ENCODE measurements at regions not wholly inside any gene's neighbourhood (a gene's known extent, or its start where the extent isn't known, plus 50 kb on each side); places are given as distances from the start of the nearest gene placed in this dataset.

DNA sequence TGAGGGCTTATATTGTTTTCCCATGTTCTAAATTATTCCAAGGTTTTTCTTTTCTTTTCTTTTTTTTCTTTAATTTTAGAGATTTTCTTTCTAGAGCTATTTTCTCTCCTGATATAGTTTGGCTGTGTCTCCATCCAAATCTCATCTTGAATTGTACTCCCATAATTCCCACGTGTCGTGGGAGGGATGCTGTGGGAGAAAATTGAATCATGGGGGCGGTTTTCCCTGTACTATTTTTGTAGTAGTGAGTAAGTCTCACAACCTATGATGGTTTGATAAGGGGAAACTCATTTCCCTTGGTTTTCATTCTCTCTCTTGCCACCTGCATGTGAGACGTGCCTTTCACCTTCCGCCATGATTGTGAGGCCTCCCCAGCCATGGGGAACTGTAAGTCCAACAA is 1906.4 kb upstream of the PRR20A start:
- no peaks in the 10 kb centered on the region for H3K27me3 Mint-ChIP-seq (ENCODE audit: low read depth, poor library complexity)
- no peaks in the 10 kb centered on the region for H3K36me3 Mint-ChIP-seq (ENCODE audit: low read depth)
- H3K27ac Mint-ChIP-seq: no peak overlapping the region
- DNase-seq: no peak
- H3K9me3 Mint-ChIP-seq: no peaks in the 10 kb centered on the region
- H3K4me1 Mint-ChIP-seq: no peaks in the 10 kb centered on the region
- TF ChIP-seq, protein P1, sequence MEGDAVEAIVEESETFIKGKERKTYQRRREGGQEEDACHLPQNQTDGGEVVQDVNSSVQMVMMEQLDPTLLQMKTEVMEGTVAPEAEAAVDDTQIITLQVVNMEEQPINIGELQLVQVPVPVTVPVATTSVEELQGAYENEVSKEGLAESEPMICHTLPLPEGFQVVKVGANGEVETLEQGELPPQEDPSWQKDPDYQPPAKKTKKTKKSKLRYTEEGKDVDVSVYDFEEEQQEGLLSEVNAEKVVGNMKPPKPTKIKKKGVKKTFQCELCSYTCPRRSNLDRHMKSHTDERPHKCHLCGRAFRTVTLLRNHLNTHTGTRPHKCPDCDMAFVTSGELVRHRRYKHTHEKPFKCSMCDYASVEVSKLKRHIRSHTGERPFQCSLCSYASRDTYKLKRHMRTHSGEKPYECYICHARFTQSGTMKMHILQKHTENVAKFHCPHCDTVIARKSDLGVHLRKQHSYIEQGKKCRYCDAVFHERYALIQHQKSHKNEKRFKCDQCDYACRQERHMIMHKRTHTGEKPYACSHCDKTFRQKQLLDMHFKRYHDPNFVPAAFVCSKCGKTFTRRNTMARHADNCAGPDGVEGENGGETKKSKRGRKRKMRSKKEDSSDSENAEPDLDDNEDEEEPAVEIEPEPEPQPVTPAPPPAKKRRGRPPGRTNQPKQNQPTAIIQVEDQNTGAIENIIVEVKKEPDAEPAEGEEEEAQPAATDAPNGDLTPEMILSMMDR (IDR thresholded peaks at IDR 0.05): no peak
- no peak overlapping the region for H3K4me3 Mint-ChIP-seq

DNA sequence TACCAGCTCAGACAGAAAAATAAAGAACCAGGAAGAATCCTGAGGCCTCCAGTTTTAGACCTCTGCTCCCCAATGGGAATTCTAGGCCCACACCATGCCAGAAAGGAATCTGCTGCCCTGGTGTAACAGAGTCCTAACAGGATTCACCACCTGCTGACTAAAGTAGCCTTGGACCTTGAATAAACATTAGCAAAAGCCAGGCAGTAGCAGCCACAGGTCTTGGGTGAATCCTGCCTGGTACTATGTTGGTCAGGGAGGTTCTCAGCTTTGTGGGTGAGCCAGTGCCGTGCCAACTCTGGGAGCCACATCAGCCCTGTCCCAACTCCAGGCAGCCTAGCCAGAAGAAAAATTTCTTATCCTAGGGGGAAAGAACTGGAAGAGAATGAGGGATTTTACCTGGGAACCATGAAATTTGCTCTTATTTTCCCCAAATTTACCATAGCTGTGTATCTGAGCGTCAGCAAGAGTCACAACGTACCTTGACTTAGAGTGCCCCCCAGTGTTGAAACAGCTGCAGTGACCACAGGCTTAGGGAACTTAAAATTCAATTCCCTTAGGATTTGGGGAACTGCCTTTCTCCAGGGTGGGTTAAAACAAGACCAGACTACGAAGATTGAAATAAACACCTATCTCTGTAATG is 1895.6 kb upstream of the PRR20A start:
- H3K27me3 Mint-ChIP-seq (ENCODE audit: low read depth, poor library complexity): no peaks in the 10 kb centered on the region
- no peak overlapping the region for H3K4me3 Mint-ChIP-seq
- TF ChIP-seq, protein P1 (IDR thresholded peaks at IDR 0.05): peak; percentile 35
- H3K4me1 Mint-ChIP-seq: peaks cover 5% of the 10 kb centered on the region
- DNase-seq: peak; percentile 14
- H3K9me3 Mint-ChIP-seq: peaks cover 34% of the 10 kb centered on the region
- no peak overlapping the region for H3K27ac Mint-ChIP-seq
- H3K36me3 Mint-ChIP-seq (ENCODE audit: low read depth): peaks cover 16% of the 10 kb centered on the region

DNA sequence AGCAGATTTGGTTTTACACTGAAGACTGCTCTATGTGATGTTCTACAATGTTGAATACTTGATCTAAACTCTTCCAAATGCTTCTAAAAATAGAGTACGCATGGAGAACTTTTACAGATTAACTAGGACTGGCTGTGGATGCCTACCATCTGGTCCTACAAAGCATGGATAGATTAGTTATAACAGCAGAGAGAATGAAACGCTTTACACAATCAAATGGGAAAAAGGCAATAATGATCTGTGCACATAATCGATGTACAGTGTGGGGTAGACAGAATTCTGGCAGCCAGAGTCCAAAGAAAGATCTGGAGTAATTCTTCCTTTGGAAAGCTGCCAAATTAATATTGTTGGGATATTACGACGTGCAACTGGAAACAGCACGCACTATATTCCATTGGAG is 1885.5 kb upstream of the PRR20A start:
- H3K4me1 Mint-ChIP-seq: peaks cover 6% of the 10 kb centered on the region
- no peaks in the 10 kb centered on the region for H3K27me3 Mint-ChIP-seq (ENCODE audit: low read depth, poor library complexity)
- no peak overlapping the region for H3K27ac Mint-ChIP-seq
- no peaks in the 10 kb centered on the region for H3K9me3 Mint-ChIP-seq
- H3K36me3 Mint-ChIP-seq (ENCODE audit: low read depth): no peaks in the 10 kb centered on the region
- no peak for DNase-seq
- TF ChIP-seq, protein P1 (IDR thresholded peaks at IDR 0.05): no peak
- H3K4me3 Mint-ChIP-seq: no peak overlapping the region

DNA sequence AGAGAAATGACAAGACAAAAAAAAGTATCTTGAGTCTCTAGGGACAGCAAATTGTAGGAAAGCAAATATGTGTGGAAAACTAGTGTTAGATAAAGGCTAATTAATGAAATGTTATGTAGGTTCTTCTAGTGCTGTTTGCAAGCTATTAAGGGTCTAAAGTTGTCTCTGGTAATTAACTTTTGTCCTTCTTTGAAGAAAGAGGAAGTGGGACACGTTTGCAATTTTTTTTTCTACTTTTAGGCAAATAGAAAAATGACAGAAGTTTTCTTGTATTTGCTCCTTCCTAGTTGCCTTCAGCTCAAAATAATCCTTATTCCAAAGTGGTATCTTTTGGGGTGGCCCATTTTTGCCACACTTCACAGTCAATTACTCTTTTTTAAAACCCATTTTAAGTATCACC is 1877.7 kb upstream of the PRR20A start:
- Mint-ChIP-seq H3K4me1 (peaks cover 6% of the 10 kb centered on the region), H3K9me3 (no peaks in the 10 kb centered on the region), H3K36me3 (ENCODE audit: low read depth) (no peaks in the 10 kb centered on the region), H3K27ac (no peak overlapping the region), H3K27me3 (ENCODE audit: low read depth, poor library complexity) (no peaks in the 10 kb centered on the region), H3K4me3 (no peak overlapping the region)
- TF ChIP-seq, protein P1 (IDR thresholded peaks at IDR 0.05): no peak
- DNase-seq: no peak

DNA sequence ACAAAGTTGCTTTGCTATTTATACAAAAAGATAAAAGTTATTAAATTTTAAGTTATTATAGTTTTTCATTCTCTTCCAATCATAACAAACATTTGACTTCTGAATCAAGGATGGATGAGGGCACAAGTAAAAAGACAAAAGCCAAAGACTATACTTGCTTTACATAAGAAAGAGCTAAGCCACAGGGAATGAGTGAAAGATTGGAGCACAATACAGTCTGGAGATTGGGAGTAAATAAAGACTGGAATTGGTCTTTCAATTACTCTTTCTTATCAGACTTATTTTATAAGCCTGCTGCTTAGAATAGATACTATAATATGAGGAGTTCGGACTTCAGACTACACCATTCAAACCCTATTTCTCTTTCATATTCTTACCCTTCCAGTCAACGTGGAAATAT is 1874.1 kb upstream of the PRR20A start:
- no peak overlapping the region for H3K27ac Mint-ChIP-seq
- no peak for DNase-seq
- H3K27me3 Mint-ChIP-seq (ENCODE audit: low read depth, poor library complexity): no peaks in the 10 kb centered on the region
- H3K4me3 Mint-ChIP-seq: no peak overlapping the region
- TF ChIP-seq, protein P1 (IDR thresholded peaks at IDR 0.05): no peak
- H3K36me3 Mint-ChIP-seq (ENCODE audit: low read depth): no peaks in the 10 kb centered on the region
- no peaks in the 10 kb centered on the region for H3K4me1 Mint-ChIP-seq
- no peaks in the 10 kb centered on the region for H3K9me3 Mint-ChIP-seq

DNA sequence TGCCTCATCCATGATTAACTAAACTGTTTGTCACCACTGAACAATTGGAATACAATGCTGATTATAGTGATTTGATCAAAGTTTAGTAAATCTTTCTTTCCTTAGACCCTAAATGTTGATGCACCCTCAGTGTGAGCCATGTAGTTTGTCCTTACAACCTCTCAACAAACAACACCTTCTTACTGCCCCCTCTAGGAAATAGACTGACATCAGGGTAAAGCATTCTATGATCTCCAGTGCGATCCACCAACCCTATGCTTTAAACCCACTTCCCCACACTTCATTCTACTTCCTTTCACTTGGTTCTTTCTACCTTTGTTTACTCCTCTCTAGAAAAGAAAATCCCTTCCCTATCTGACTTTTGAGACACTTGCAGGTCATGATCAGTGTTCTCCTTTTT is 1842.5 kb upstream of the PRR20A start:
- Mint-ChIP-seq H3K27me3 (ENCODE audit: low read depth, poor library complexity) (no peaks in the 10 kb centered on the region), H3K36me3 (ENCODE audit: low read depth) (no peaks in the 10 kb centered on the region), H3K4me3 (no peak overlapping the region), H3K27ac (no peak overlapping the region), H3K4me1 (no peaks in the 10 kb centered on the region), H3K9me3 (peaks cover 4% of the 10 kb centered on the region)
- TF ChIP-seq, protein P1 (IDR thresholded peaks at IDR 0.05): no peak
- DNase-seq: no peak
